ENCODE measurements at regions not wholly inside any gene's neighbourhood (a gene's known extent, or its start where the extent isn't known, plus 50 kb on each side); places are given as distances from the start of the nearest gene placed in this dataset.

DNA sequence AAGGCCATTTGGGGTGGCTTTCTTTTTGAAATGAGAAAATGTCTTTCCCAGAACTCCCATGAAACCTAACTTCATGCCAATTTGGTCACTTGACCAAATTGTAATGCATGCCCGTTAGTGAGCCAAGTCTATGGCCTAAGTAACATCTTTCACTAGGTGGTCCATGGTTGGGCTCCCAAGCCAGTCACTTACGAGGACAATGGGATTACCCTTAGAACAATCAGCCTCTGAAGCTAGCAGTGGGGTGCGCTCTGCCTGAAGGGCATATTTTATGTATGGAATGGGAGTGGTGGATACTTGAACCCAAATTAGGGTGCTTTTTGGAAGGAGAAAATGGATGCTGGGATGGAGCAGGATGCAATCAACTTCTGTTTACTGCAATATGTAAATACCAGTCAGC lies 127.4 kb upstream of the GOLIM4 start:
- H3K27ac Mint-ChIP-seq: no peak overlapping the region
- TF ChIP-seq, protein P1, sequence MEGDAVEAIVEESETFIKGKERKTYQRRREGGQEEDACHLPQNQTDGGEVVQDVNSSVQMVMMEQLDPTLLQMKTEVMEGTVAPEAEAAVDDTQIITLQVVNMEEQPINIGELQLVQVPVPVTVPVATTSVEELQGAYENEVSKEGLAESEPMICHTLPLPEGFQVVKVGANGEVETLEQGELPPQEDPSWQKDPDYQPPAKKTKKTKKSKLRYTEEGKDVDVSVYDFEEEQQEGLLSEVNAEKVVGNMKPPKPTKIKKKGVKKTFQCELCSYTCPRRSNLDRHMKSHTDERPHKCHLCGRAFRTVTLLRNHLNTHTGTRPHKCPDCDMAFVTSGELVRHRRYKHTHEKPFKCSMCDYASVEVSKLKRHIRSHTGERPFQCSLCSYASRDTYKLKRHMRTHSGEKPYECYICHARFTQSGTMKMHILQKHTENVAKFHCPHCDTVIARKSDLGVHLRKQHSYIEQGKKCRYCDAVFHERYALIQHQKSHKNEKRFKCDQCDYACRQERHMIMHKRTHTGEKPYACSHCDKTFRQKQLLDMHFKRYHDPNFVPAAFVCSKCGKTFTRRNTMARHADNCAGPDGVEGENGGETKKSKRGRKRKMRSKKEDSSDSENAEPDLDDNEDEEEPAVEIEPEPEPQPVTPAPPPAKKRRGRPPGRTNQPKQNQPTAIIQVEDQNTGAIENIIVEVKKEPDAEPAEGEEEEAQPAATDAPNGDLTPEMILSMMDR (conservative IDR thresholded peaks at IDR 0.05): no peak
- no peaks in the 10 kb centered on the region for H3K4me1 Mint-ChIP-seq (ENCODE audit: unreplicated experiment)
- H3K36me3 Mint-ChIP-seq: no peaks in the 10 kb centered on the region
- H3K4me3 Mint-ChIP-seq: no peak overlapping the region
- DNase-seq (ENCODE audit: extremely low spot score, unreplicated experiment): no peak
- peaks cover 17% of the 10 kb centered on the region for H3K27me3 Mint-ChIP-seq
- no peaks in the 10 kb centered on the region for H3K9me3 Mint-ChIP-seq

DNA sequence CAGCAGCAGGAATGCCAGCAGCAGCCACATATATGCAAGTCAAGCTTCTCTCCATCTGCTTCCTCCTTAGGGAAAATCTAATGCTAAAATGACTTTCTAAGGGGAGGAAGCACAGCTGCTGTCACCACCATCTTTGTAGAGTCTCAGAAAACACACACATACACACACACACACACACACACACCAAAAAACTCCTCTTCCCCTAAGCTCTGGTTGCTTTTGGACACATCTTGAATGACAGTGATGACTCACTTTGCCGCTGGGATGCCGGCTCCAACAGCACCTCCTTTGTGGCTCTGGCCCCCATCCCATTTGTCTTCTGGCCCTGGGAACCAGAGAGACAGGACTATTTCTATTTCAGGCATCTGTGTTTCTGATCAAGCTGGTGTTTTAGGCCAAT lies 124.8 kb upstream of the GOLIM4 start:
- Mint-ChIP-seq H3K4me3 (no peak overlapping the region), H3K36me3 (no peaks in the 10 kb centered on the region), H3K27me3 (peaks cover 17% of the 10 kb centered on the region), H3K4me1 (ENCODE audit: unreplicated experiment) (no peaks in the 10 kb centered on the region), H3K9me3 (no peaks in the 10 kb centered on the region), H3K27ac (no peak overlapping the region)
- TF ChIP-seq, protein P1 (conservative IDR thresholded peaks at IDR 0.05): no peak
- DNase-seq (ENCODE audit: extremely low spot score, unreplicated experiment): no peak

- Mint-ChIP-seq H3K36me3 (no peaks in the 10 kb centered on the region), H3K27ac (no peak overlapping the region)
These were observed 123.8 kb upstream of the GOLIM4 start for GRCh38 chr3:168219530-168219929.

DNA sequence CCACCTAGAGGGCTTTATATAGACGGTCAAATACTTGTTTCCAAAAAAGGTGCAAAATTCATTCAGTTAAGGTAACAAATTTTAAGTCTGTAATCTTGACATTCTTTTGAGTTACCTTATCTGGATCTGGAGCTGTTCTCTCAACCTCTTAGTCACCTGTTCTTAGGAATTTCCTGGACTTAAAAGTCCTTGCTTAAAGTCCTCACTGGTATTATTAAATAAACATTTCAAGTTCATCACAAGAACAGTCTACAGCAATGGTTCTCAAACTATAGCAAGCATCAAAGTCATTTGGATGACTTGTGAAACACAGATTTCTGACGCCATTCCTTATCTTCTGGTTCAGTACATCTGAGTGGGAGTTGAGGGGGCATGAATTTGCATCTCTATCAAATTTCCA lies 122.9 kb upstream of the GOLIM4 start:
- Mint-ChIP-seq H3K36me3 (no peaks in the 10 kb centered on the region), H3K9me3 (no peaks in the 10 kb centered on the region)

More at GRCh38 chr3:168219530-168219929, 123.8 kb upstream of the GOLIM4 start:
- no peaks in the 10 kb centered on the region for H3K4me1 Mint-ChIP-seq (ENCODE audit: unreplicated experiment)
- H3K9me3 Mint-ChIP-seq: no peaks in the 10 kb centered on the region
- DNase-seq (ENCODE audit: extremely low spot score, unreplicated experiment): no peak
- TF ChIP-seq, protein P1 (conservative IDR thresholded peaks at IDR 0.05): no peak
- peaks cover 17% of the 10 kb centered on the region for H3K27me3 Mint-ChIP-seq
- no peak overlapping the region for H3K4me3 Mint-ChIP-seq

GRCh38 chr3:168216851-168217250 lies 121.1 kb upstream of the GOLIM4 start:
- no peaks in the 10 kb centered on the region for H3K9me3 Mint-ChIP-seq
- H3K36me3 Mint-ChIP-seq: no peaks in the 10 kb centered on the region
- H3K27me3 Mint-ChIP-seq: peaks cover 6% of the 10 kb centered on the region
- H3K4me1 Mint-ChIP-seq (ENCODE audit: unreplicated experiment): peaks cover 5% of the 10 kb centered on the region
- no peak for DNase-seq (ENCODE audit: extremely low spot score, unreplicated experiment)
- no peak overlapping the region for H3K27ac Mint-ChIP-seq
- TF ChIP-seq, protein P1 (conservative IDR thresholded peaks at IDR 0.05): no peak
- no peak overlapping the region for H3K4me3 Mint-ChIP-seq

More for the DNA sequence above, 122.9 kb upstream of the GOLIM4 start:
- Mint-ChIP-seq H3K4me3 (no peak overlapping the region), H3K27me3 (peaks cover 13% of the 10 kb centered on the region), H3K4me1 (ENCODE audit: unreplicated experiment) (no peaks in the 10 kb centered on the region), H3K27ac (no peak overlapping the region)
- no peak for DNase-seq (ENCODE audit: extremely low spot score, unreplicated experiment)
- TF ChIP-seq, protein P1 (conservative IDR thresholded peaks at IDR 0.05): no peak

- no peak for DNase-seq (ENCODE audit: extremely low spot score, unreplicated experiment)
- no peaks in the 10 kb centered on the region for H3K36me3 Mint-ChIP-seq
- H3K4me1 Mint-ChIP-seq (ENCODE audit: unreplicated experiment): peaks cover 5% of the 10 kb centered on the region
- TF ChIP-seq, protein P1 (conservative IDR thresholded peaks at IDR 0.05): no peak
- H3K27ac Mint-ChIP-seq: no peak overlapping the region
- H3K4me3 Mint-ChIP-seq: no peak overlapping the region
- peaks cover 2% of the 10 kb centered on the region for H3K9me3 Mint-ChIP-seq
- H3K27me3 Mint-ChIP-seq: no peaks in the 10 kb centered on the region
These were observed 118.2 kb upstream of the GOLIM4 start for GRCh38 chr3:168213920-168214319.
